B cell (primary cell): ENCODE measurements at regions not wholly inside any gene's neighbourhood (a gene's known extent, or its start where the extent isn't known, plus 50 kb on each side); places are given as distances from the start of the nearest gene placed in this dataset.

Experiments
- ATAC-seq: fragments of 200-7000 bp; cut with Tn5 transposase; one replicate; pipeline ENCODE4 v1.10.0; 2021; ENCODE audit warnings: low read depth, mild to moderate bottlenecking, moderate number of reproducible peaks, moderate library complexity
- CTCF ChIA-PET: fragments of 350-600 bp; sonication (Branson Sonifier 250); formaldehyde crosslinking; loops from one replicate; lab custom pipeline; 2021; ENCODE audit warnings: antibody characterized with exemption, inconsistent platforms; lab: Charles Lee
- POLR2A ChIA-PET: fragments of 350-600 bp; sonication (Branson Sonifier 250); formaldehyde crosslinking; loops from one replicate; lab custom pipeline; 2021; ENCODE audit warnings: antibody characterized with exemption; lab: Charles Lee
- DNase-seq: peaks from one replicate; pipeline ENCODE4 v3.0.0; 2013
- H2AFZ ChIP-seq: 2 replicates; pipeline ENCODE4 v1.6.1; 2012; ENCODE audit warnings: mild to moderate bottlenecking, low read depth, low read length; ENCODE audit not compliant: insufficient read depth, poor library complexity, severe bottlenecking
- H3K27ac ChIP-seq, 2 donors: 1 replicate in 1 of 2; 2 replicates in 1 of 2; pipeline ENCODE4 v1.5.1; 2012 to 2013; ENCODE audit warnings: low read length in 2 of 2, mild to moderate bottlenecking in 2 of 2, moderate library complexity in 1 of 2
- H3K27me3 ChIP-seq, 4 experiments: fragments of 200-600 bp in 1 of 4; sonication (generic) in 1 of 4; replicated peaks in 1 of 4; 1 replicate in 2 of 4; 2 replicates in 2 of 4; pipeline versions ENCODE4 v1.6.1 to v1.7.0; 2013 to 2016; ENCODE audit warnings: low read length in 3 of 4, mild to moderate bottlenecking in 2 of 4, mixed read lengths in 1 of 4, moderate library complexity in 1 of 4; ENCODE audit not compliant: insufficient read depth in 4 of 4, control insufficient read depth in 3 of 4; ENCODE audit errors: control extremely low read depth in 1 of 4
- H3K36me3 ChIP-seq, 2 experiments: replicated peaks in 1 of 2; 1 replicate in 1 of 2; 2 replicates in 1 of 2; pipeline versions ENCODE4 v1.6.1 to v1.7.1; 2013; ENCODE audit warnings: low read length in 1 of 2; ENCODE audit not compliant: insufficient read depth in 2 of 2, control insufficient read depth in 1 of 2; ENCODE audit errors: control extremely low read depth in 1 of 2, extremely low read depth in 1 of 2
- H3K4me1 ChIP-seq, 2 donors: fragments of 200-600 bp in 1 of 2; sonication (generic) in 1 of 2; 1 replicate in 1 of 2; 2 replicates in 1 of 2; pipeline versions ENCODE4 v1.5.1 to v1.6.1; 2013 to 2017; ENCODE audit warnings: low read length in 2 of 2; ENCODE audit not compliant: control insufficient read depth in 2 of 2, insufficient read depth in 2 of 2
- H3K4me2 ChIP-seq: replicated peaks from 2 replicates; pipeline ENCODE3; 2012; ENCODE audit warnings: mild to moderate bottlenecking, low read depth, low read length; ENCODE audit not compliant: poor library complexity, severe bottlenecking
- H3K4me3 ChIP-seq, 5 experiments: fragments of 200-600 bp in 1 of 5; sonication (generic) in 1 of 5; 1 replicate in 3 of 5; 2 replicates in 2 of 5; pipeline versions ENCODE4 v1.5.1 to v1.7.0; 2011 to 2016; ENCODE audit warnings: low read length in 4 of 5, mild to moderate bottlenecking in 4 of 5, low read depth in 2 of 5, control low read depth in 1 of 5, moderate library complexity in 1 of 5; ENCODE audit not compliant: insufficient read depth in 1 of 5; ENCODE audit errors: control extremely low read depth in 1 of 5, extremely low read depth in 1 of 5
- H3K79me2 ChIP-seq: fragments of 200-600 bp; sonication (generic); one replicate; pipeline ENCODE4 v1.6.0; 2016; ENCODE audit warnings: low read length; ENCODE audit not compliant: control insufficient read depth, insufficient read depth
- H3K9ac ChIP-seq: fragments of 200-600 bp; sonication (generic); 2 replicates; pipeline ENCODE4 v1.6.1; 2017; ENCODE audit warnings: mild to moderate bottlenecking, low read length, moderate library complexity
- H3K9me3 ChIP-seq, 3 donors: one replicate each; pipeline versions ENCODE4 v1.6.1 to v1.7.1; 2013; ENCODE audit warnings: low read length in 2 of 3; ENCODE audit not compliant: control insufficient read depth in 2 of 3, insufficient read depth in 1 of 3; ENCODE audit errors: control extremely low read depth in 1 of 3
- H4K20me1 ChIP-seq: 2 replicates; pipeline ENCODE4 v1.6.0; 2012; ENCODE audit warnings: mild to moderate bottlenecking, low read length; ENCODE audit not compliant: insufficient read depth, control insufficient read depth, poor library complexity, severe bottlenecking
- H3K27ac Mint-ChIP-seq: one replicate; pipeline ENCODE4 v1.8.0; 2021; ENCODE audit warnings: mixed read lengths
- H3K27me3 Mint-ChIP-seq: one replicate; pipeline ENCODE4 v1.8.0; 2021; ENCODE audit warnings: mixed read lengths
- H3K4me1 Mint-ChIP-seq: one replicate; pipeline ENCODE4 v1.8.0; 2021; ENCODE audit warnings: mixed read lengths
- H3K4me3 Mint-ChIP-seq: one replicate; pipeline ENCODE4 v1.8.0; 2021; ENCODE audit warnings: mixed read lengths
- H3K9me3 Mint-ChIP-seq: one replicate; pipeline ENCODE4 v1.8.0; 2022; ENCODE audit warnings: mixed read lengths; ENCODE audit not compliant: insufficient read depth
- EZH2 ChIP-seq: IDR thresholded peaks from 2 replicates; pipeline ENCODE4 v1.6.1; 2012; ENCODE audit warnings: borderline replicate concordance, low read depth, mild to moderate bottlenecking, moderate library complexity, low read length; ENCODE audit not compliant: insufficient read depth, poor library complexity, severe bottlenecking
- WGBS: methylation state at CpG from one replicate; pipeline ENCODE4 v1.1.5; 2013; ENCODE audit warnings: missing lambda C conversion rate; ENCODE audit not compliant: insufficient coverage; 5-methylcytosine and 5-hydroxymethylcytosine counted together
- intact Hi-C: fragments of 100-400 bp; cut with micrococcal nuclease; formaldehyde crosslinking; loops from one replicate; pipeline ENCODE4 v1.10.0; 2022
- TF ChIP-seq, protein P1 (sequence below): fragments of 200-600 bp; IDR thresholded peaks from one replicate; pipeline ENCODE4 v1.8.0; 2022; ENCODE audit warnings: antibody characterized with exemption, mild to moderate bottlenecking

DNA sequence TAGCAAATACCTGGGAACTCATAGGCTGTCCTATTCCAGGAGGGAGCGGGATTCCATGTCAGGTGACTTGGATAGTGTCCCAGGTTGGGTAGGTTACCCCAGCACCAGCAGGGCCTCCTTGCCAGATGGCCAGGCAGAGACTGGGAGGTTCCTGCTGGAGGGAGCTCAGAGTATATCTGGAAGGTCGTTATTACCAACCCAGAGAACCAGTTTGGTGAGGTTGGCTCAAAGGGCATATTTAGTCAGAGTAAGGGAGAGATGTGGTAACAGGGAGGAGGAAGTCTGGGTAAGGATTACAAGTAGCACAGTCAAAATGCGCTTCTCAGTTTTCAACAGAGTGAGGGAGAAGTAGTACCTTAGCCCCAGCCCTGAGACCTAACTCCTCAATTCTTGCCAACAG is 53.3 kb upstream of the LNX1 start:
- Mint-ChIP-seq H3K27me3 (peaks cover 21% of the 10 kb centered on the region), H3K27ac (no peak overlapping the region), H3K4me1 (no peaks in the 10 kb centered on the region), H3K9me3 (no peaks in the 10 kb centered on the region), H3K4me3 (no peak overlapping the region)
- Histone ChIP-seq H3K4me2 (no peak overlapping the region), H3K9ac (no peak overlapping the region), H3K4me3 (no peak overlapping the region), H4K20me1 (no peaks in the 10 kb centered on the region), H3K9me3 (peaks cover 0 to 3% (median 0%) of the 10 kb centered on the region in 3 donors), H3K4me1 (no peaks in the 10 kb centered on the region), H2AFZ (no peak overlapping the region), H3K27me3 (no peaks in the 10 kb centered on the region), H3K27ac (no peak overlapping the region), H3K79me2 (no peaks in the 10 kb centered on the region), H3K36me3 (no peaks in the 10 kb centered on the region)
- POLR2A ChIA-PET: no interaction called here
- 63% methylated on average over 3 of the region's 3 CpGs for WGBS
- CTCF ChIA-PET: interaction anchor here (0.6 kb wide), 1 partner anchor 24 kb away, joined by 3 read pairs; no protein-coding TSS in a partner anchor
- no peak for DNase-seq
- TF ChIP-seq EZH2: no peak
- TF ChIP-seq, protein P1, sequence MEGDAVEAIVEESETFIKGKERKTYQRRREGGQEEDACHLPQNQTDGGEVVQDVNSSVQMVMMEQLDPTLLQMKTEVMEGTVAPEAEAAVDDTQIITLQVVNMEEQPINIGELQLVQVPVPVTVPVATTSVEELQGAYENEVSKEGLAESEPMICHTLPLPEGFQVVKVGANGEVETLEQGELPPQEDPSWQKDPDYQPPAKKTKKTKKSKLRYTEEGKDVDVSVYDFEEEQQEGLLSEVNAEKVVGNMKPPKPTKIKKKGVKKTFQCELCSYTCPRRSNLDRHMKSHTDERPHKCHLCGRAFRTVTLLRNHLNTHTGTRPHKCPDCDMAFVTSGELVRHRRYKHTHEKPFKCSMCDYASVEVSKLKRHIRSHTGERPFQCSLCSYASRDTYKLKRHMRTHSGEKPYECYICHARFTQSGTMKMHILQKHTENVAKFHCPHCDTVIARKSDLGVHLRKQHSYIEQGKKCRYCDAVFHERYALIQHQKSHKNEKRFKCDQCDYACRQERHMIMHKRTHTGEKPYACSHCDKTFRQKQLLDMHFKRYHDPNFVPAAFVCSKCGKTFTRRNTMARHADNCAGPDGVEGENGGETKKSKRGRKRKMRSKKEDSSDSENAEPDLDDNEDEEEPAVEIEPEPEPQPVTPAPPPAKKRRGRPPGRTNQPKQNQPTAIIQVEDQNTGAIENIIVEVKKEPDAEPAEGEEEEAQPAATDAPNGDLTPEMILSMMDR: no peak
- no peak for ATAC-seq
- intact Hi-C loops: no loop called here
